Activated CD4-positive, alpha-beta T cell treated with anti-CD3 and anti-CD28 coated beads for 24 hours (primary cell): ENCODE measurements at regions not wholly inside any gene's neighbourhood (a gene's known extent, or its start where the extent isn't known, plus 50 kb on each side); places are given as distances from the start of the nearest gene placed in this dataset.
"Not testable (repeated sequence)": the region's sequence is repeated elsewhere in the genome, so short reads cannot be mapped to it uniquely, and the experiment has no call there.

ENCODE experiments used
- DNase-seq, 2 donors: peaks; one replicate each; pipeline ENCODE4 v3.0.0-alpha.2; 2020; ENCODE audit warnings: low read depth in 2 of 2

DNA sequence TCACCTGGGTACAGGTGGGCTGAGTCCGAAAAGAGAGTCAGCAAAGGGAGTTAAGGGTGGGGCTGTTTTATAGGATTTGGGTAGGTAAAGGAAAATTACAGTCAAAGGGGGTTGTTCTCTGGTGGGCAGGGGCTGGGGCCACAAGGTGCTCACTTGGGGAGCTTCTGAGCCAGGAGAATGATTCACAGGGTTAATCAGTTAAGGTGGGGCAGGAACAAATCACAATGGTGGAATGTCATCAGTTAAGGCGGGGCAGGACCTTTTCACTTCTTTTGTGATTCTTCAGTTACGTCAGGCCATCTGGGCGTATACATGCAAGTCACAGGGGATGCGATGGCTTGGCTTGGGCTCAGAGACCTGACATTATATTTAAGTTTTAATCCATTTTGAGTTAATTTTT lies 179.7 kb upstream of the TRPC7 start:
- DNase-seq, result not testable (repeated sequence)

DNA sequence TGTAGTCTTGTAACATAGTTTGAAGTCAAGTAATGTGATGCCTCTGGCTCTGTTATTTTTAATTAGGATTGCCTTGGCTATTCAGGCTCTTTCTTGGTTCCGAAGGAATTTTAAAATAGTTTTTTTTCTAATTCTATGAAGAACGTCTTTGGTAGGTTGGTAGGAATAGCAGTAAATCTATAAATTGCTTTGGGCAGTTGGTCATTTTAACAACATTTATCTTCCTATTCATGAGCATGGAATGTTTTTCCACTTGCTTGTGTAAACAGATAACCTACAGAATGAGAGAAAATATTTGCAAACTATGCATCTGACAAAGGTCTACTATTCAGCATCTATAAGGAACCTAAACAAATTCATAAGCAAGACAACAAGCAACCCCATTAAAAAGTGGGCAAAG lies 173.2 kb upstream of the TRPC7 start:
- no peak for DNase-seq

- DNase-seq, result no peak
Measured at GRCh38 chr5:136529081-136529480, 163.7 kb upstream of the TRPC7 start.

- no peak for DNase-seq
Measured at GRCh38 chr5:136528481-136529030, 163.2 kb upstream of the TRPC7 start.

DNA sequence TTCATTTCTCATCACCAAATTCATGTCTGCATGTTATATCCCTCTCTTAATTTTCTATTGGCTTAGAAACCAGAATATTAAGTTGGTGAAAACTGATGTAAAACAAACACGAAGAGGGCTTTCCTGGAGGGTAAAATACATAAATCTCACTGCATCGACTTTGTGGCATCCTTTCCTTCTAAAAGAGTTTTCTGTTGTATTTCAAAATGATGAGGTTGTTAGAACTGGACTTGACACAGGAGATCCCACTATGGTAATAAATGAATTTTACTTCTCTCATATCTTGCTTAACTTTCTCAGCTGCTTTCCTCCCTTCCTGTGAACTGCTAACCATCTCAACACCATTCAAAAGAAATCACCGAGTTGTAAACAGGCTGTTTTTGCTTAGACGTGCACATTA lies 162.0 kb upstream of the TRPC7 start:
- no peak for DNase-seq

GRCh38 chr5:136526791-136527190 lies 161.4 kb upstream of the TRPC7 start:
- DNase-seq, result no peak

GRCh38 chr5:136526021-136526420 lies 160.7 kb upstream of the TRPC7 start:
- no peak for DNase-seq

GRCh38 chr5:136525597-136525996 lies 160.3 kb upstream of the TRPC7 start:
- DNase-seq, result no peak

- DNase-seq, result no peak
Measured at GRCh38 chr5:136522217-136522956, 157.0 kb upstream of the TRPC7 start.

DNA sequence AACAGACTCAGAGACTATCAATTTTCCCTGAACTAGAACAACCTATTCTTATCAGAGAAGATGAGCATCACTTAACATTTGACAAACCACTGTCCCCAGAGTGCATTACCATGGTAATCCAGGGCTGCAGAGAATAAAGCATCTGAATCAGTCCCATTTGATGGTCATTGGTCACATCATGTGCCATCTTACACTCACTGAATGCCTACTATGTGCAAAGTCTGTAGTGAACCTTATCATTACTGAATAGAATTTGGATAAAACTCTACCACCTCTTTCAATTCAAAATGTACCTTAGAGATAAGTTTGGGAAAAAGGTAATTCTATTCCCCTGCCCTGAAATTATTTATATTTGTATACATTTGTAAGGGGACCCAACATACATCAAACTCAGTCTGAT lies 156.4 kb upstream of the TRPC7 start:
- no peak for DNase-seq

GRCh38 chr5:136518814-136519213 lies 153.5 kb upstream of the TRPC7 start:
- DNase-seq, result no peak

- DNase-seq, result no peak
Measured at GRCh38 chr5:136518174-136518573, 152.8 kb upstream of the TRPC7 start.

DNA sequence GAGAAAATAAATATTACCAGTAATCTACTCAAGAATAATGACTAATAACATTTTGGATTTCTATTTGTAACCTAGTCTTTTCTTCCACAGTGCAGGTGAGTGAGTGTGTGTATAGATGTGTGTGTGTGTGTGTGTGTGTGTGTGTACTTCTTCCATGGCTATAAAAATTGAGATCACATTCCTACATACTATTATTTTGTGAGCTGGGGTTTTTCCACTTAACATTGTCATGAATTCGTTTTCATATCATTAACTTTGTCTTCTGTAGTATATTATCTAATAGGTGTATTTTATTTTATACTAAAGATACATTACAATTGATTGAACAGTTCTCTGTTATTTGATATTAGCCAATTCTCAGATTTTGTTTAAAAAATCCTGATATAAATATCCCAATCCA lies 152.4 kb upstream of the TRPC7 start:
- DNase-seq, result no peak

GRCh38 chr5:136516637-136517036 lies 151.3 kb upstream of the TRPC7 start:
- no peak for DNase-seq

GRCh38 chr5:136513430-136513829 lies 148.1 kb upstream of the TRPC7 start:
- no peak for DNase-seq

DNA sequence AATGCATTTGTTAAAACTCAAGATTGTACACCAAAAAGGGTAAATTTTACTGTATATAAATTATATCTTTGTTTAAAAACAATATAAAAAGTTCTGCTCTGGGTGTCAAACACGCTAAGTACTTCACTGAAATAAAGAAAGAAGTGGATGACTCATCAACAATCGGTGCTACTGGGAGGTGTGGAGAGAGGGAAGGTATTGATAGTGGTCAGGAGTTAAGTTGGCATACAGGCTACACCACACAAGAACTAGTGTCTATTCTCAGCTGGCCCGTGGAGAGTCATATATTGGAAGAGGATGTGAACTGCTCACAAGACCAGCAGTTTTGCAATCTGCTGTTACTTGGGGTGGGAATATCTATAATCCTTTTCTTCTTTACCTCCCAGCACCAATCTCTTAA lies 145.7 kb upstream of the TRPC7 start:
- no peak for DNase-seq

- DNase-seq, result no peak
Measured at GRCh38 chr5:136510481-136510880, 145.1 kb upstream of the TRPC7 start.

DNA sequence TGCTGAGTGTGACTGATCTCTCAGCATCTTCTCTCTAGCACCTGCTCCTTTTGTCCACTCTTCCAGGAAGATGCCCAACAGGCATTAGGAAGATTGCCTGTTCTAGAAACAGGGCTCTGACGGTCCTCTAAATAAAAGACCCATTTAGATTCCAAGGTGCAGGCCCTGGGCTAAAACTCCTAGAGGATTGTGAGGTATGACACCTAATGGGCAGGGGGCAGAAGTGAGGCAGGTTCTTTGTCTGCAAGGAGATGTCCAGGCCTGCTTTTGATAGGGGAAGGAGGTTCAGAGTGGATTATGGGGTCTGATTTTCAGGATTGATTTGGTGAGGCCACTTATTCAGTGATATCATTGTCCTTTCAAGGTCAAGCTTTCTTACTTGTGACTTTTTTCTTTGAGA lies 140.8 kb upstream of the TRPC7 start:
- no peak for DNase-seq

DNA sequence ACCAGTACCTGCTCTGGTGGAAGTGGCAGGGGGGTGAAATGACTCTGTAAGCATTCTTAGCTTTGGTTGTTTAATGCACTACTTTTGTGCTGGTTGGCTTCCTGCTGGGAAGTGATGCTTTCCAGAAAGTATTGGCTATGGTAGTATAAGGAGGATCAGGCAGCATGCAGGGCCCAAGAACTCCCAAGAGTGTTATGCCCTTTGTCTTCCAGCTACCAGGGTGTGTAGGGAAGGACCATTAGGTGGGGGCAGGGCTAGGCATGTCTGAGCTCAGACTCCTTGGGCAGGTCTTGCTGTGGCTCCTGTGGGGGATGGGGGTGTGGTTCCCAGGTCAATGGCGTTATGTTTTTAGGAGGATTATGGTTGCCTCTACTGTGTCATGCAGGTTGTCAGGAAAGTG lies 135.8 kb upstream of the TRPC7 start:
- no peak for DNase-seq

DNA sequence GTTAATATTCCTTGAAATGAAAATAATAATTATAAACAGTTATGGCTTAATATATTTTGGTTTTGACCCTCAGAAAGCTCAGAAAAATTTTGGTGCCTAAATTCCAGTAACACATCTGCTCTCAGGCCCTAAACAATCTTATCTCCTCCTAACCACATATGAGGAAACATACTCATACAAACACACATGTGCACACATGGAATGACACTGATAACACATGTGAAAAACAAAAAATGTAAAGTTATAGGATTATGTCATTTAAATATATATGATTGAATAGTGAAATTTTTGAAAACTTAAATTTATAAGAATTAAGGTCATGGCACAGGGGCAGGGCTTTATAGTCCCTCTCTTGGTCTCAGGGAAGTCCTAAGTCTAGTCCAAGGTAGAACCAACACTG lies 127.2 kb upstream of the TRPC7 start:
- DNase-seq, result no peak

DNA sequence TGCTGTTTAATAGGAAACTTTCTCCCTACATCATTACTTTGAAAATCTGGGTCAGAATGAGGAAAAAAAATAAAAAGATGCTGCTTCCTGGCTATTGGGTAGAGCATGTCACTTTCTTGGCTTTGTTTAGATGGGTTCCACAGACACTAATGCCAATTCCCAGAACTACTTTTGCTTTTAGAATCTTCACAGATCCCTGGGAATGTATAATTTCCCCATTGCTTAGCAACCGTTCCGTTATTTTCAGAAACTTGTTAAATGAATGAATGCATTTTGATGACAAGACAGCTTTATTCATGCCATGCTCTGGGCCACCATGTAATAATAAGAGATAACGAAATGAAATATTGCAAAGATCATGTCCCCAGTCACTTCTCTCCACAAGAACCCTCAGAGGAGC lies 126.5 kb upstream of the TRPC7 start:
- DNase-seq, result no peak

GRCh38 chr5:136484808-136485325 lies 119.5 kb upstream of the TRPC7 start:
- no peak for DNase-seq

DNA sequence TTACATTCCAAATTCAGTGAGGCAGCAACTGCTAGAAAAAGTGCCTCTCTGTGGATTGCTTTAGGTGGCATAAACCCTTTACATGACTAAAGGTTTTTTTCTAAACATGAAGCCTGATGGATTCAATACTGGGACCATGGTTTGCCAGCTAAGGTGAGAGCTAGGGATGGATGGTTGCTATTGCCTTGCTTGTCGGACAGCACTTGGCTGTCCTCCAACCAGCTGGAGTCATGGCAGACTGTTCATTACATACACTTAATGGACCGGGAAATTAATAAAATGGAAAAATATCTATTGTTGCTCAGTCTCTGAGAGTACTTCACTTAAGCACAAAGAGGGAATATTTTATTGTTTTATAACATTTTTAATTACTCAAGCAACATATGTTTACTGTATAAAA lies 116.9 kb upstream of the TRPC7 start:
- DNase-seq, result no peak

DNA sequence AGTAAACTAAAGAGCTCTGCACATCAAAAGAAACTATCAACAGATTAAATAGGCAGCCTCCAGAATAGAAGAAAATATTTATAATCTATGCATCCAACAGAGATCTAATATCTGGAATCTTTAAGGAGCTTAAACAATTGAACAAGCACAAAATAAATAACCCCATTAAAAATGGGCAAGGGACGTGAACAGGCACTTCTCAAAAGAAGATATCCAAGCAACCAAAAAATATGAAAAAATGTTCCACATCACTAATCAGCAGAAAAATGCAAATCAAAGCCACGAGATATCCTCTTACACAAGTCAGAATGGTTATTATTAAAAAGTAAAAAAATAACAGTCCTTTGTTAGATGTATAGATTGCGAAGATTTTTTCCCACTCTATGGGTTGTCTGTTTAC lies 109.1 kb upstream of the TRPC7 start:
- DNase-seq, result no peak
